HCT116 (cell line): ENCODE measurements at regions not wholly inside any gene's neighbourhood (a gene's known extent, or its start where the extent isn't known, plus 50 kb on each side); places are given as distances from the start of the nearest gene placed in this dataset.

Experiments
- ATAC-seq: fragments of 200-7000 bp; cut with Tn5 transposase; 2 replicates; pipeline ENCODE4 v1.9.1; 2020; ENCODE audit warnings: mild to moderate bottlenecking, moderate library complexity
- BruUV-seq: library from RNA; stranded (reverse); fragments of 400-500 nt; replicated peaks from 2 replicates; lab custom pipeline; 2021; lab: Mats Ljungman, UMichigan
- CTCF ChIA-PET: fragments of 300-600 bp; sonication (Branson Sonifier 250); formaldehyde crosslinking; loops from one replicate; lab custom pipeline; 2021; ENCODE audit warnings: antibody characterized with exemption; lab: Charles Lee
- POLR2A ChIA-PET: fragments of 300-600, 350-600 bp; sonication (Branson Sonifier 250); formaldehyde crosslinking; loops from one replicate; lab custom pipeline; 2021; ENCODE audit warnings: antibody characterized with exemption; lab: Charles Lee
- RAD21 ChIA-PET, 2 experiments: fragments of 300-600 bp; sonication (Branson Sonifier 250); formaldehyde crosslinking; loops; one replicate each; lab custom pipeline; 2023; ENCODE audit warnings: low total read pairs in 2 of 2; ENCODE audit not compliant: uncharacterized antibody in 2 of 2, unreplicated experiment in 2 of 2, low non-redundant PET in 1 of 2; lab: Charles Lee
- DNase-seq: peaks from one replicate; pipeline ENCODE4 v3.0.0-alpha.2; 2010; ENCODE audit warnings: low read depth, low spot score
- H2AFZ ChIP-seq: fragments of 200-600 bp; shearing (Covaris generic), sonication (generic); 2 replicates; pipeline ENCODE4 v1.6.1; 2017; ENCODE audit warnings: low read depth, mixed run types, mixed read lengths, antibody characterized with exemption, low read length; ENCODE audit not compliant: poor library complexity, severe bottlenecking
- H3K27ac ChIP-seq: 2 replicates; pipeline ENCODE4 v1.5.1; 2012; ENCODE audit warnings: low read depth, low read length
- H3K27me3 ChIP-seq: fragments of 200-600 bp; sonication (generic); 2 replicates; pipeline ENCODE4 v1.6.1; 2016; ENCODE audit warnings: mixed run types, low read length, mixed read lengths; ENCODE audit not compliant: insufficient read depth
- H3K36me3 ChIP-seq, 2 experiments: fragments of 200-500 bp in 1 of 2; fragments of 200-600 bp in 1 of 2; sonication (Bioruptor generic) in 1 of 2; sonication (generic) in 1 of 2; 2 replicates each; pipeline versions ENCODE4 v1.5.1 to v1.6.1; 2014 to 2016; ENCODE audit warnings: low read length in 2 of 2, inconsistent platforms in 1 of 2, mixed read lengths in 1 of 2, mixed run types in 1 of 2; ENCODE audit not compliant: insufficient read depth in 2 of 2, control insufficient read depth in 1 of 2
- H3K4me1 ChIP-seq, 2 experiments: fragments of 200-600 bp in 1 of 2; sonication (generic) in 1 of 2; 2 replicates each; pipeline versions ENCODE4 v1.5.1 to v1.6.1; 2012 to 2017; ENCODE audit warnings: low read length in 2 of 2, inconsistent platforms in 1 of 2, mild to moderate bottlenecking in 1 of 2, mixed read lengths in 1 of 2, mixed run types in 1 of 2, moderate library complexity in 1 of 2; ENCODE audit not compliant: insufficient read depth in 2 of 2, control insufficient read depth in 1 of 2
- H3K4me2 ChIP-seq: fragments of 200-600 bp; sonication (generic); 2 replicates; pipeline ENCODE4 v1.6.1; 2017; ENCODE audit warnings: mixed run types, low read length, mixed read lengths
- H3K4me3 ChIP-seq, 2 experiments: fragments of 200-600 bp in 1 of 2; sonication (generic) in 1 of 2; replicated peaks in 1 of 2; 2 replicates each; pipeline ENCODE4 v1.5.1; 2011 to 2016; ENCODE audit warnings: low read length in 2 of 2, control low read depth in 1 of 2, low read depth in 1 of 2, mild to moderate bottlenecking in 1 of 2, mixed read lengths in 1 of 2, mixed run types in 1 of 2
- H3K79me2 ChIP-seq: fragments of 200-600 bp; sonication (generic); 2 replicates; pipeline ENCODE4 v1.6.1; 2017; ENCODE audit warnings: mild to moderate bottlenecking, mixed run types, low read length, moderate library complexity, mixed read lengths; ENCODE audit not compliant: insufficient read depth
- H3K9ac ChIP-seq: fragments of 200-600 bp; sonication (generic); 2 replicates; pipeline ENCODE4 v1.6.1; 2016; ENCODE audit warnings: low read length, mixed read lengths
- H3K9me2 ChIP-seq: fragments of 200-600 bp; sonication (generic), shearing (Covaris generic); 2 replicates; pipeline ENCODE4 v1.6.1; 2017; ENCODE audit warnings: mixed run types, mild to moderate bottlenecking, moderate library complexity; ENCODE audit not compliant: insufficient read depth
- H3K9me3 ChIP-seq, 2 experiments: fragments of 200-500 bp in 1 of 2; fragments of 200-600 bp in 1 of 2; sonication (Bioruptor generic) in 1 of 2; sonication (generic) in 1 of 2; 2 replicates each; pipeline ENCODE4 v1.6.1; 2014 to 2017; ENCODE audit warnings: low read length in 2 of 2, mixed read lengths in 2 of 2, inconsistent platforms in 1 of 2, low read depth in 1 of 2, mild to moderate bottlenecking in 1 of 2, mixed run types in 1 of 2, moderate library complexity in 1 of 2; ENCODE audit not compliant: control insufficient read depth in 1 of 2, insufficient read depth in 1 of 2
- H4K20me1 ChIP-seq: fragments of 200-600 bp; sonication (generic), shearing (Covaris generic); 2 replicates; pipeline ENCODE4 v1.6.1; 2017; ENCODE audit warnings: mixed run types, mild to moderate bottlenecking, moderate library complexity; ENCODE audit not compliant: insufficient read depth
- ELF1 ChIP-seq: IDR thresholded peaks from 2 replicates; pipeline ENCODE4 v1.6.1; 2012; ENCODE audit warnings: low read depth, borderline replicate concordance
- EZH2 ChIP-seq: fragments of 200-600 bp; sonication (generic); IDR thresholded peaks from 2 replicates; pipeline ENCODE4 v1.6.1; 2017; ENCODE audit warnings: antibody characterized with exemption, mixed run types
- EZH2phosphoT487 ChIP-seq: fragments of 200-600 bp; IDR thresholded peaks from 2 replicates; pipeline ENCODE4 v1.6.1; 2018; ENCODE audit warnings: antibody characterized with exemption, borderline replicate concordance
- MAX ChIP-seq: IDR thresholded peaks from 2 replicates; pipeline ENCODE4 v1.6.1; 2012
- REST ChIP-seq: IDR thresholded peaks from 2 replicates; pipeline ENCODE4 v1.6.1; 2012; ENCODE audit warnings: low read depth
- SIN3A ChIP-seq: IDR thresholded peaks from 2 replicates; pipeline ENCODE4 v1.6.1; 2012; ENCODE audit warnings: low read depth
- ZBTB33 ChIP-seq: IDR thresholded peaks from 2 replicates; pipeline ENCODE4 v1.6.1; 2011; ENCODE audit warnings: mild to moderate bottlenecking, low read length, moderate library complexity; ENCODE audit not compliant: insufficient replicate concordance; ENCODE audit errors: extremely low read depth
- intact Hi-C: fragments of 100-400 bp; cut with micrococcal nuclease; formaldehyde crosslinking; loops from 2 replicates; pipeline ENCODE4 v1.10.0; 2022

- Histone ChIP-seq H3K27ac (no peak overlapping the region), H3K4me2 (no peak overlapping the region), H4K20me1 (no peaks in the 10 kb centered on the region), H3K79me2 (no peaks in the 10 kb centered on the region), H3K9ac (no peak overlapping the region), H3K9me2 (no peaks in the 10 kb centered on the region), H3K36me3 (no peaks in the 10 kb centered on the region), H3K4me1 (no peaks in the 10 kb centered on the region), H3K9me3 (peaks cover 12 to 26% of the 10 kb centered on the region in 2 experiments; a peak in 2 of 4 replicates), H3K27me3 (no peaks in the 10 kb centered on the region), H2AFZ (no peak overlapping the region), H3K4me3 (no peak overlapping the region)
- ChIA-PET CTCF (no interaction called here), POLR2A (no interaction called here), RAD21 (no interaction called here)
- intact Hi-C loops, result no loop called here
- no peak for DNase-seq
- TF ChIP-seq EZH2phosphoT487 (no peak), ELF1 (no peak), EZH2 (no peak), REST (no peak), MAX (no peak), ZBTB33 (no peak), SIN3A (no peak)
- no peak for ATAC-seq
- BruUV-seq, result no TSS peak
These were observed 155.1 kb upstream of the TCF4 start for GRCh38 chr18:55743133-55743532.
